ENCODE measurements at regions not wholly inside any gene's neighbourhood (a gene's known extent, or its start where the extent isn't known, plus 50 kb on each side); places are given as distances from the start of the nearest gene placed in this dataset.

- Histone ChIP-seq H3K4me1 (ENCODE audit: control insufficient read depth, insufficient read depth, low read length) (no peaks in the 10 kb centered on the region), H4K91ac (ENCODE audit: insufficient read depth, low read depth, low read length) (no peak overlapping the region), H2BK120ac (ENCODE audit: low read depth, low read length) (no peak overlapping the region), H2BK20ac (ENCODE audit: low read depth, low read length) (no peak overlapping the region), H4K8ac (ENCODE audit: low read depth in 2 of 2, low read length in 2 of 2) (no peak overlapping the region), H3K27ac (ENCODE audit: insufficient read depth, low read length) (no peak overlapping the region), H3K79me1 (ENCODE audit: low read depth in 1 of 2, low read length in 2 of 2) (no peaks in the 10 kb centered on the region), H3K27me3 (ENCODE audit: control insufficient read depth, insufficient read depth, low read length) (no peaks in the 10 kb centered on the region), H3K36me3 (ENCODE audit: control insufficient read depth, insufficient read depth, low read length) (no peaks in the 10 kb centered on the region), H4K20me1 (ENCODE audit: insufficient read depth, low read length) (no peaks in the 10 kb centered on the region), H2AFZ (replicated peaks; ENCODE audit: low read length, poor library complexity) (no peak overlapping the region), H3K9me3 (ENCODE audit: control insufficient read depth, insufficient read depth, low read length) (peaks cover 3% of the 10 kb centered on the region; the same call in 1 of the 2 replicates), H3K4me3 (ENCODE audit: insufficient read depth, low read depth, low read length) (no peak overlapping the region), H2AK9ac (replicated peaks; ENCODE audit: low read depth, low read length, poor library complexity) (no peak overlapping the region), H2AK5ac (ENCODE audit: low read depth, low read length) (no peak overlapping the region), H3K23ac (ENCODE audit: low read depth, low read length) (no peak overlapping the region), H4K5ac (ENCODE audit: low read depth, low read length) (no peak overlapping the region), H3K4me2 (ENCODE audit: low read depth, low read length) (no peak overlapping the region), H2BK15ac (ENCODE audit: low read depth, low read length) (no peak overlapping the region), H3K4ac (ENCODE audit: low read depth, low read length) (no peak overlapping the region), H3K14ac (replicated peaks; ENCODE audit: low read depth, low read length) (no peak overlapping the region), H2BK5ac (ENCODE audit: low read depth, low read length, poor library complexity, severe bottlenecking) (no peak overlapping the region), H3K18ac (ENCODE audit: low read depth, low read length) (no peak overlapping the region), H3K56ac (ENCODE audit: extremely low read depth, insufficient read depth, low read length) (no peak overlapping the region), H3K9ac (ENCODE audit: low read depth, low read length) (no peak overlapping the region), H3K9me1 (ENCODE audit: insufficient read depth, low read length) (no peaks in the 10 kb centered on the region)
- intact Hi-C loops (cut with micrococcal nuclease), result no loop called here
- TF ChIP-seq MAZ (IDR thresholded peaks at IDR 0.05; ENCODE audit: borderline replicate concordance, low read depth, low read length), result no peak
- no peak for TF ChIP-seq SMC3 (IDR thresholded peaks at IDR 0.05; ENCODE audit: low read depth, low read length)
- no peak for TF ChIP-seq ELK1 (IDR thresholded peaks at IDR 0.05; ENCODE audit: borderline replicate concordance, low read depth, low read length)
- TF ChIP-seq FOS (IDR thresholded peaks at IDR 0.05; ENCODE audit: low read depth, low read length), result no peak
- TF ChIP-seq BHLHE40 (IDR thresholded peaks at IDR 0.05; ENCODE audit: low read depth, low read length), result no peak
- no peak for TF ChIP-seq CEBPB (IDR thresholded peaks at IDR 0.05; ENCODE audit: low read depth, low read length)
- no peak for TF ChIP-seq NFE2L2 (IDR thresholded peaks at IDR 0.05; ENCODE audit: low read depth, low read length)
- no peak for TF ChIP-seq RCOR1 (IDR thresholded peaks at IDR 0.05; ENCODE audit: insufficient replicate concordance, low read length)
- TF ChIP-seq USF2 (IDR thresholded peaks at IDR 0.05; ENCODE audit: low read depth, low read length), result no peak
- TF ChIP-seq RFX5 (IDR thresholded peaks at IDR 0.05; ENCODE audit: low read depth, low read length), result no peak
- TF ChIP-seq RAD21 (IDR thresholded peaks at IDR 0.05; ENCODE audit: low read length), result no peak
- no peak for TF ChIP-seq CTCF (conservative IDR thresholded peaks at IDR 0.05; ENCODE audit: low read depth, low read length)
- TF ChIP-seq MAFK (IDR thresholded peaks at IDR 0.05; ENCODE audit: low read depth, low read length), result no peak
- TF ChIP-seq POLR2A (IDR thresholded peaks at IDR 0.05; ENCODE audit: low read depth, low read length), result no peak
- TF ChIP-seq MXI1 (IDR thresholded peaks at IDR 0.05; ENCODE audit: borderline replicate concordance, low read depth, low read length), result no peak
- ChIA-PET CTCF (no interaction called here), POLR2A (ENCODE audit: unreplicated experiment) (no interaction called here)
- no CpG with 5 or more reads among the region's 1 CpG for WGBS, 2 experiments (ENCODE audit: extremely low coverage in 2 of 2, insufficient read length in 1 of 2)
- DNase-seq, result no peak
- no TSS peak for BruUV-seq (replicated peaks)
- no peak for ATAC-seq (ENCODE audit: low read depth)
- in situ Hi-C loops (cut with MboI; ENCODE audit: low sequenced_read_pairs), result no loop called here
- dilution Hi-C loops (cut with HindIII; ENCODE audit: low sequenced_read_pairs, unreplicated experiment), result no loop called here
These were observed 157.1 kb upstream of the BCHE start for GRCh38 chr3:165994293-165994692.

Measured in IMR-90 (cell line).